Endothelial cell of umbilical vein (primary cell): ENCODE measurements at regions not wholly inside any gene's neighbourhood (a gene's known extent, or its start where the extent isn't known, plus 50 kb on each side); places are given as distances from the start of the nearest gene placed in this dataset.

Experiments
- BruUV-seq: library from RNA; stranded (reverse); fragments of 400-500 nt; replicated peaks from 2 replicates; lab custom pipeline; 2021; lab: Mats Ljungman, UMichigan
- CTCF ChIA-PET: fragments of 300-600, 350-600 bp; sonication (Branson Sonifier 250); formaldehyde crosslinking; loops from one replicate; lab custom pipeline; 2021; ENCODE audit warnings: antibody characterized with exemption, inconsistent platforms; lab: Charles Lee
- POLR2A ChIA-PET: fragments of 300-600, 350-600 bp; sonication (Branson Sonifier 250); formaldehyde crosslinking; loops from one replicate; lab custom pipeline; 2021; ENCODE audit warnings: antibody characterized with exemption, inconsistent platforms; lab: Charles Lee
- DNase-seq: peaks from one replicate; pipeline ENCODE4 v3.0.0-alpha.2; 2011; ENCODE audit warnings: low read depth, low spot score
- FAIRE-seq: peaks from 2 replicates; lab custom pipeline; 2011; peaks lifted over from hg19 to GRCh38; lab: Jason Lieb, UNC
- H2AFZ ChIP-seq: 2 replicates; pipeline ENCODE4 v1.6.0; 2012; ENCODE audit warnings: low read depth, low read length, control low read depth, inconsistent platforms
- H3K27ac ChIP-seq: 2 replicates; pipeline ENCODE4 v1.5.1; 2011; ENCODE audit warnings: low read depth, mild to moderate bottlenecking, control low read depth, low read length, moderate library complexity; ENCODE audit not compliant: insufficient read depth
- H3K27me3 ChIP-seq, 2 experiments: 2 replicates each; pipeline versions ENCODE4 v1.6.0 to v1.6.1; 2011; ENCODE audit warnings: low read length in 2 of 2, mixed read lengths in 1 of 2; ENCODE audit not compliant: control insufficient read depth in 2 of 2, insufficient read depth in 2 of 2
- H3K36me3 ChIP-seq, 2 experiments: 2 replicates in 1 of 2; 3 replicates in 1 of 2; pipeline ENCODE4 v1.5.1; 2011; ENCODE audit warnings: low read length in 2 of 2, mild to moderate bottlenecking in 1 of 2, moderate library complexity in 1 of 2; ENCODE audit not compliant: control insufficient read depth in 2 of 2, insufficient read depth in 2 of 2; ENCODE audit errors: extremely low read depth in 1 of 2
- H3K4me1 ChIP-seq: 3 replicates; pipeline ENCODE4 v1.5.1; 2011; ENCODE audit warnings: mild to moderate bottlenecking, low read length; ENCODE audit not compliant: control insufficient read depth, insufficient read depth; ENCODE audit errors: extremely low read depth
- H3K4me2 ChIP-seq: 2 replicates; pipeline ENCODE4 v1.6.1; 2011; ENCODE audit warnings: low read length, control low read depth, mixed read lengths; ENCODE audit not compliant: insufficient read depth
- H3K4me3 ChIP-seq, 3 experiments: fragments of 200-600 bp in 1 of 3; sonication (generic), shearing (Covaris generic) in 1 of 3; replicated peaks in 1 of 3; 2 replicates each; pipeline ENCODE4 v1.5.1; 2011 to 2016; ENCODE audit warnings: control low read depth in 3 of 3, low read length in 3 of 3, mild to moderate bottlenecking in 2 of 3, inconsistent platforms in 1 of 3, low read depth in 1 of 3, moderate library complexity in 1 of 3; ENCODE audit not compliant: insufficient read depth in 1 of 3
- H3K79me2 ChIP-seq: 2 replicates; pipeline ENCODE4 v1.6.0; 2012; ENCODE audit warnings: low read length, inconsistent platforms; ENCODE audit not compliant: control insufficient read depth, insufficient read depth
- H3K9ac ChIP-seq: replicated peaks from 2 replicates; pipeline ENCODE3; 2011; ENCODE audit warnings: low read length, control low read depth; ENCODE audit not compliant: insufficient read depth; ENCODE audit errors: extremely low read depth
- H3K9me1 ChIP-seq: replicated peaks from 3 replicates; pipeline ENCODE4 v1.6.0; 2011; ENCODE audit warnings: mild to moderate bottlenecking, low read length; ENCODE audit not compliant: control insufficient read depth, insufficient read depth; ENCODE audit errors: extremely low read depth
- H3K9me3 ChIP-seq: replicated peaks from 2 replicates; pipeline ENCODE4 v1.5.1; 2012; ENCODE audit warnings: low read length, inconsistent platforms; ENCODE audit not compliant: control insufficient read depth, insufficient read depth
- H4K20me1 ChIP-seq: replicated peaks from 2 replicates; pipeline ENCODE3; 2011; ENCODE audit warnings: mild to moderate bottlenecking, low read length; ENCODE audit not compliant: control insufficient read depth, insufficient read depth; ENCODE audit errors: extremely low read depth
- CTCF ChIP-seq, 2 donors: IDR thresholded peaks; 1 replicate in 1 of 2; 2 replicates in 1 of 2; pipeline ENCODE4 v1.5.1; 2011; ENCODE audit warnings: low read length in 2 of 2, mild to moderate bottlenecking in 2 of 2, moderate library complexity in 2 of 2, control low read depth in 1 of 2, inconsistent platforms in 1 of 2, low read depth in 1 of 2; ENCODE audit not compliant: insufficient read depth in 1 of 2; ENCODE audit errors: extremely low read depth in 1 of 2
- EZH2 ChIP-seq: IDR thresholded peaks from 2 replicates; pipeline ENCODE4 v1.6.1; 2012; ENCODE audit warnings: borderline replicate concordance, low read depth, mild to moderate bottlenecking, moderate library complexity, low read length, inconsistent platforms; ENCODE audit not compliant: severe bottlenecking
- FOS ChIP-seq: IDR thresholded peaks from 2 replicates; pipeline ENCODE4 v1.6.1; 2011; ENCODE audit warnings: mild to moderate bottlenecking, low read length, moderate library complexity, borderline replicate concordance; ENCODE audit not compliant: insufficient read depth
- GATA2 ChIP-seq: IDR thresholded peaks from 2 replicates; pipeline ENCODE4 v1.7.0; 2011; ENCODE audit warnings: low read depth, mild to moderate bottlenecking, moderate library complexity, mixed read lengths, low read length; ENCODE audit not compliant: insufficient read length, insufficient read depth
- JUN ChIP-seq: IDR thresholded peaks from 2 replicates; pipeline ENCODE4 v1.6.1; 2011; ENCODE audit warnings: borderline replicate concordance, low read depth; ENCODE audit not compliant: insufficient read length, insufficient read depth
- MYC ChIP-seq: IDR thresholded peaks from one replicate; pipeline ENCODE4 v1.6.1; 2011; ENCODE audit warnings: mild to moderate bottlenecking, low read depth, low read length
- POLR2A ChIP-seq: IDR thresholded peaks from 2 replicates; pipeline ENCODE4 v1.6.1; 2012; ENCODE audit warnings: low read depth, mild to moderate bottlenecking, control low read depth, low read length
- POLR2AphosphoS5 ChIP-seq: IDR thresholded peaks from 2 replicates; pipeline ENCODE4 v1.6.1; 2012; ENCODE audit warnings: low read depth, mild to moderate bottlenecking, control low read depth, low read length, moderate library complexity; ENCODE audit not compliant: insufficient read depth
- dilution Hi-C: fragments of 300-500 bp; cut with MboI; formaldehyde crosslinking; loops from one replicate; pipeline ENCODE4 v1.15.0; 2019; ENCODE audit warnings: low sequenced_read_pairs; ENCODE audit not compliant: extremely low pct_ligation_motif_present
- intact Hi-C: fragments of 100-400 bp; cut with micrococcal nuclease; formaldehyde crosslinking; loops from one replicate; pipeline ENCODE4 v1.10.0; 2022
- TF ChIP-seq, protein P1 (sequence below): IDR thresholded peaks from 2 replicates; pipeline ENCODE4 v1.6.1; 2011; ENCODE audit not compliant: insufficient read depth, insufficient read length

- intact Hi-C loops = no loop called here
- no peak for FAIRE-seq
These were observed 100.0 kb downstream of the CD24 start for GRCh38 chr6:106874481-106874880.

More at GRCh38 chr6:106874481-106874880, 100.0 kb downstream of the CD24 start:
- Histone ChIP-seq H4K20me1 (no peaks in the 10 kb centered on the region), H3K79me2 (no peaks in the 10 kb centered on the region), H3K27ac (no peak overlapping the region), H3K4me2 (no peak overlapping the region), H3K27me3 (no peaks in the 10 kb centered on the region), H3K36me3 (no peaks in the 10 kb centered on the region), H3K9me3 (no peaks in the 10 kb centered on the region), H3K9ac (no peak overlapping the region), H3K4me1 (no peaks in the 10 kb centered on the region), H2AFZ (no peak overlapping the region), H3K9me1 (no peaks in the 10 kb centered on the region), H3K4me3 (no peak overlapping the region)
- dilution Hi-C loops = no loop called here
- ChIA-PET CTCF (no interaction called here), POLR2A (no interaction called here)
- no TSS peak for BruUV-seq
- no peak for DNase-seq
- TF ChIP-seq POLR2A = no peak
- TF ChIP-seq GATA2 = no peak
- no peak for TF ChIP-seq CTCF (IDR thresholded peaks at IDR 0.05; ENCODE audit: extremely low read depth in 1 of 2, insufficient read depth in 1 of 2, low read depth in 1 of 2, low read length in 2 of 2)
- no peak for TF ChIP-seq MYC
- TF ChIP-seq POLR2AphosphoS5 = no peak
- TF ChIP-seq, protein P1, sequence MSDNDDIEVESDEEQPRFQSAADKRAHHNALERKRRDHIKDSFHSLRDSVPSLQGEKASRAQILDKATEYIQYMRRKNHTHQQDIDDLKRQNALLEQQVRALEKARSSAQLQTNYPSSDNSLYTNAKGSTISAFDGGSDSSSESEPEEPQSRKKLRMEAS = no peak
- TF ChIP-seq EZH2 = no peak
- no peak for TF ChIP-seq JUN
- TF ChIP-seq FOS = no peak
